T-cell (primary cell): ENCODE measurements at regions not wholly inside any gene's neighbourhood (a gene's known extent, or its start where the extent isn't known, plus 50 kb on each side); places are given as distances from the start of the nearest gene placed in this dataset.
A peak's percentile ranks its signal among the peaks of the same experiment; 100 is the strongest.
"Not testable (repeated sequence)": the region's sequence is repeated elsewhere in the genome, so short reads cannot be mapped to it uniquely, and the experiment has no call there.

Experiments
- ATAC-seq, 4 experiments: fragments of 200-7000 bp in 3 of 4; fragments of 150-1000 bp in 1 of 4; cut with Tn5 transposase; replicated peaks in 1 of 4; 1 replicate in 3 of 4; 2 replicates in 1 of 4; pipeline ENCODE4 v1.10.0; 2021; ENCODE audit warnings: moderate library complexity in 3 of 4, mild to moderate bottlenecking in 2 of 4, moderate number of reproducible peaks in 1 of 4
- CTCF ChIA-PET, 2 donors: fragments of 300-600 bp; sonication (Branson Sonifier 250); formaldehyde crosslinking; loops; one replicate each; lab custom pipeline; 2022; ENCODE audit warnings: antibody characterized with exemption in 2 of 2; lab: Charles Lee
- POLR2A ChIA-PET, 2 donors: fragments of 300-600 bp; sonication (Branson Sonifier 250); formaldehyde crosslinking; loops; one replicate each; lab custom pipeline; 2022; ENCODE audit warnings: antibody characterized with exemption in 2 of 2; lab: Charles Lee
- DNase-seq, 35 experiments: peaks; one replicate each; pipeline versions ENCODE4 v3.0.0 to v3.0.0-alpha.2; 2013 to 2023
- H3K27ac ChIP-seq: one replicate; pipeline ENCODE4 v1.5.1; 2013; ENCODE audit warnings: low read length
- H3K27me3 ChIP-seq, 2 experiments: replicated peaks in 1 of 2; 1 replicate in 1 of 2; 2 replicates in 1 of 2; pipeline versions ENCODE4 v1.6.1 to v1.7.0; 2013; ENCODE audit warnings: low read length in 1 of 2, mixed read lengths in 1 of 2; ENCODE audit not compliant: control insufficient read depth in 2 of 2, insufficient read depth in 2 of 2; ENCODE audit errors: extremely low read depth in 1 of 2
- H3K36me3 ChIP-seq, 2 donors: 1 replicate in 1 of 2; 2 replicates in 1 of 2; pipeline versions ENCODE4 v1.6.1 to v1.7.0; 2013; ENCODE audit warnings: low read length in 1 of 2; ENCODE audit not compliant: control insufficient read depth in 2 of 2, insufficient read depth in 1 of 2; ENCODE audit errors: extremely low read depth in 1 of 2
- H3K4me1 ChIP-seq, 2 experiments: 1 replicate in 1 of 2; 2 replicates in 1 of 2; pipeline versions ENCODE4 v1.6.1 to v1.7.0; 2013; ENCODE audit warnings: low read length in 2 of 2, mixed read lengths in 1 of 2; ENCODE audit not compliant: insufficient read depth in 2 of 2, control insufficient read depth in 1 of 2; ENCODE audit errors: extremely low read depth in 1 of 2
- H3K4me3 ChIP-seq, 2 donors: 1 replicate in 1 of 2; 2 replicates in 1 of 2; pipeline versions ENCODE4 v1.5.1 to v1.7.0; 2013; ENCODE audit warnings: mild to moderate bottlenecking in 2 of 2, low read length in 1 of 2, moderate library complexity in 1 of 2; ENCODE audit not compliant: control insufficient read depth in 1 of 2; ENCODE audit errors: extremely low read depth in 1 of 2
- H3K9me3 ChIP-seq: 2 replicates; pipeline ENCODE4 v1.7.0; 2013
- H3K27ac Mint-ChIP-seq, 2 donors: one replicate each; pipeline ENCODE4 v1.8.0; 2020 to 2021; ENCODE audit warnings: mild to moderate bottlenecking in 2 of 2, mixed read lengths in 2 of 2
- H3K27me3 Mint-ChIP-seq, 2 donors: one replicate each; pipeline ENCODE4 v1.8.0; 2021 to 2022; ENCODE audit warnings: mixed read lengths in 2 of 2
- H3K36me3 Mint-ChIP-seq: one replicate; pipeline ENCODE4 v1.8.0; 2021; ENCODE audit warnings: mixed read lengths
- H3K4me1 Mint-ChIP-seq, 3 donors: one replicate each; pipeline ENCODE4 v1.8.0; 2020 to 2022; ENCODE audit warnings: mixed read lengths in 3 of 3, mild to moderate bottlenecking in 1 of 3
- H3K4me3 Mint-ChIP-seq, 3 donors: one replicate each; pipeline ENCODE4 v1.8.0; 2020 to 2022; ENCODE audit warnings: mild to moderate bottlenecking in 3 of 3, mixed read lengths in 3 of 3, moderate library complexity in 3 of 3
- H3K9me3 Mint-ChIP-seq, 3 donors: one replicate each; pipeline ENCODE4 v1.8.0; 2020 to 2022; ENCODE audit warnings: mixed read lengths in 3 of 3
- WGBS: methylation state at CpG from one replicate; pipeline ENCODE4 v1.1.5; 2013; ENCODE audit warnings: missing lambda C conversion rate; ENCODE audit not compliant: insufficient coverage; 5-methylcytosine and 5-hydroxymethylcytosine counted together

DNA sequence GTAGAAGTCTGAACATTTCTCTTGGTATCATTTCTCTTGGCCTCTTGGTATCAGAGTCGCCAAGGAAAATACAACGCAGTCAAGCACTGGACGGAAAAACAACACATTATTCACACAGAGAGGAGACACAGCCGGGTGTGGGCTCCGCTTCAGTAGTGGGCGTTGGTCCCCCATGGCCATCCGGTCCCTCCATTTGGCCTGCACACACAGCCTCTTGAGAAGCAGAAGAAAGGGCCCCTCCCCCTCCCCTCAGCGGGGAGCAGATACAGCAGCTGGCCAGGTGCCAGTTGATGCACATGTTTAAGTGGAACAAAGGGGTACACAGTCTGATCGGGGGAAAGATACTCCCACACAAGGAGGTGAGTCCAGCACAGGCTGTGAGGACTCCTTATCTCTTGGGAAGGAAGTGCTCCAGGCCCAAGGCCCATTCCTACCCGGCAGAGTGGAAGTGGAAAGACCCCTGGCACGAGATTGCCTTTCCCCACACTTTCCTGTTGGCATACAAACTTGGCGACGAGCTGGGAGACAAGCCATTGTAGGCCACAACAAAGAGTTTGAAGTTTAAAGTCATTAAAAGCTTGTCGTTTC lies 311.3 kb downstream of the FAM72C start:
- Histone ChIP-seq H3K27me3 (peaks cover 2 to 38% of the 10 kb centered on the region in 2 experiments), H3K27ac (no peak overlapping the region), H3K9me3 (no peaks in the 10 kb centered on the region), H3K4me3 (no peak overlapping the region), H3K36me3 (no peaks in the 10 kb centered on the region), H3K4me1 (peaks cover 0 to 6% of the 10 kb centered on the region in 2 experiments)
- Mint-ChIP-seq H3K36me3 (no peaks in the 10 kb centered on the region), H3K27ac (no peak overlapping the region), H3K9me3 (peaks cover 0 to 26% (median 12%) of the 10 kb centered on the region in 3 donors), H3K4me3 (no peak overlapping the region), H3K27me3 (peaks cover 0 to 84% of the 10 kb centered on the region in 2 donors), H3K4me1 (peaks cover 0 to 14% (median 9%) of the 10 kb centered on the region in 3 donors)
- DNase-seq, result no peak
- ChIA-PET POLR2A (no interaction called here), CTCF (no interaction called here)
- WGBS, result 22% methylated on average over 9 of the region's 14 CpGs
- no peak for ATAC-seq

DNA sequence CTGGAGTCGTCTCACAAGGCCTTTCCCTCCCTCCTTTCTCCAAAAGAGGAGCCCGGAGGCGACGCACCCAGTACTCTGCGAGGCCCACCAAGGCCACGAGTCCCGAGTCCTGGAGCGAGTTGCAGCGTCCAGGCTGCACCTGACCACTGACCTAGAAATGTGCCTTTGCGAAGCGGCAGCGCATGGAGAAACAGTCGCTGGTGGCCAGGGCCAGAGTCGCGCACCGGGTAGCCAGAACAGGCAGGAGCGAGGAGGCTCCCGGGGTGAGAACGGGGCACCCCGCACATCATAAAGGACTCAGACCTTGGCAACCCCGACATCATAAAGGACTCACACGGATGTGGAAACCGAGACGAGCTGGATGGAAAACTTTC lies 318.4 kb downstream of the FAM72C start:
- ATAC-seq, result no peak
- peaks cover 0 to 86% of the 10 kb centered on the region in 2 donors for H3K27me3 Mint-ChIP-seq

DNA sequence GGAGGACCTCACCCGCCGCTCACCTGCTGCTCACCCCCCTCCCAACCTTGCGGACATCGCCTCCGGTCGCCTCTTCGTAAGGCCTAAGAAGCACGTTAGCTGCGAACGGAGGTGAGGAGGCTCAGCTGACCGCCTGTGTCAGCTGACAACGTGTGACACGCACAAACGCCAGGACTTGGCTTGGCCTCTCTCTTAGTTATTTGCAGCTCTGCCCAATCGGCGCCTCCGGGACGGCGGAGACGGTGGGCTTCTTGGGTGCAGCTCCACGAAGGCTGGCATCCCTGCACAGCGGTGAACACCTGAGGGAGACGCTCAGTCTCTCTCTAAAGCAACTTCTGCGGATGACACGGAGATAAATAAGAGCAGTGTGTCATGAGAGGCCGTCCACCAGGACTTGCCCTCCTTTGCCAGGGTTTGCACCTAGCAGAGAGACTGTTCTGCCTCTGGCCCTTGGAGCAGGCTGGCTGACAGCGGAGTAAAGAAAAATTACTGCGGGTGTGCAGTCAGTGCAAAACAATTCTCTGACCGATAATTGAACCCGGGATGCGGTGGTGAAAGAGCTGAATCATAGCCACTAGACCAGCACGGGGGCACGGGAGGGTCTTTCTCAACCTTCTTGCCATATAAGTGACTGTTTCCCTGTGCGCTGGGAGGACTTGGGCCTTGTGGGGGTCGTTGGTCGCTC lies 318.9 kb downstream of the FAM72C start:
- Histone ChIP-seq H3K9me3 (no peaks in the 10 kb centered on the region), H3K27me3 (peaks cover 0 to 51% of the 10 kb centered on the region in 2 experiments), H3K27ac (no peak overlapping the region), H3K4me3 (no peak overlapping the region), H3K36me3 (no peaks in the 10 kb centered on the region), H3K4me1 (no peaks in the 10 kb centered on the region)
- ChIA-PET POLR2A (no interaction called here), CTCF (no interaction called here)
- no peaks in the 10 kb centered on the region for H3K4me1 Mint-ChIP-seq
- no peak for DNase-seq
- no peaks in the 10 kb centered on the region for H3K36me3 Mint-ChIP-seq
- peaks cover 0 to 84% of the 10 kb centered on the region in 2 donors for H3K27me3 Mint-ChIP-seq
- no peak for ATAC-seq
- H3K4me3 Mint-ChIP-seq, result no peak overlapping the region
- H3K27ac Mint-ChIP-seq, result no peak overlapping the region
- WGBS, result 25% methylated on average over 35 of the region's 36 CpGs
- H3K9me3 Mint-ChIP-seq, result peaks cover 0 to 16% (median 10%) of the 10 kb centered on the region in 3 donors

More for the DNA sequence above, 318.4 kb downstream of the FAM72C start:
- H3K9me3 ChIP-seq, result no peaks in the 10 kb centered on the region
- H3K36me3 ChIP-seq, result no peaks in the 10 kb centered on the region
- peaks cover 0 to 51% of the 10 kb centered on the region in 2 experiments for H3K27me3 ChIP-seq
- H3K9me3 Mint-ChIP-seq, result peaks cover 0 to 19% (median 12%) of the 10 kb centered on the region in 3 donors
- ChIA-PET CTCF (no interaction called here), POLR2A (no interaction called here)
- no peaks in the 10 kb centered on the region for H3K36me3 Mint-ChIP-seq
- H3K4me3 Mint-ChIP-seq, result no peak overlapping the region
- WGBS, result 28% methylated on average over 24 of the region's 24 CpGs
- no peak overlapping the region for H3K4me3 ChIP-seq
- H3K27ac Mint-ChIP-seq, result no peak overlapping the region
- H3K4me1 ChIP-seq, result no peaks in the 10 kb centered on the region
- DNase-seq, result no peak
- no peaks in the 10 kb centered on the region for H3K4me1 Mint-ChIP-seq
- no peak overlapping the region for H3K27ac ChIP-seq

DNA sequence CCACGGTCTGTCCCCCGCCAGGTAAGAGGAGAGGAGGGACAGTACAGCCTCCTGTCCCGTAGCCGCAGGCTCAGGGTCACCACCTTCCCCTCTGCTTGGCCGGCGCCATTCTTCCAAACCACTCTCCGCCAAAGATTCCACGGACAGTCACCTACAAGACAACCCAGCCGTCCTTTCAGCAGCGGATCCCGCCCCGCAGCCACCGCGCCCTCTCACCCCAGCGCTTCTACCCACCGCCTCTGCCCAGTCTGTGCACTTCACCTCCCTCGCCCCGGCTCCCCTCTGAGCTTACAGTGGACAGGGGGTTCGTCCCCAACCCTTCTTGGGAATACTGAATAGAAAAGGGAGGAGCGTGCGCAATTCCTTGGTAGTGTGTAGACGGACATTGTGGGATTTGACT lies 319.6 kb downstream of the FAM72C start:
- Histone ChIP-seq H3K27me3 (peaks cover 0 to 51% of the 10 kb centered on the region in 2 experiments), H3K4me1 (no peaks in the 10 kb centered on the region), H3K4me3 (no peak overlapping the region), H3K36me3 (no peaks in the 10 kb centered on the region), H3K9me3 (no peaks in the 10 kb centered on the region), H3K27ac (no peak overlapping the region)
- Mint-ChIP-seq H3K9me3 (peaks cover 0 to 17% (median 10%) of the 10 kb centered on the region in 3 donors), H3K27ac (no peak overlapping the region), H3K4me1 (no peaks in the 10 kb centered on the region), H3K27me3 (peaks cover 0 to 78% of the 10 kb centered on the region in 2 donors), H3K36me3 (no peaks in the 10 kb centered on the region), H3K4me3 (no peak overlapping the region)
- CTCF ChIA-PET, result no interaction called here
- no peak for DNase-seq
- 18% methylated on average over 8 of the region's 22 CpGs for WGBS
- POLR2A ChIA-PET, result no interaction called here
- no peak for ATAC-seq

DNA sequence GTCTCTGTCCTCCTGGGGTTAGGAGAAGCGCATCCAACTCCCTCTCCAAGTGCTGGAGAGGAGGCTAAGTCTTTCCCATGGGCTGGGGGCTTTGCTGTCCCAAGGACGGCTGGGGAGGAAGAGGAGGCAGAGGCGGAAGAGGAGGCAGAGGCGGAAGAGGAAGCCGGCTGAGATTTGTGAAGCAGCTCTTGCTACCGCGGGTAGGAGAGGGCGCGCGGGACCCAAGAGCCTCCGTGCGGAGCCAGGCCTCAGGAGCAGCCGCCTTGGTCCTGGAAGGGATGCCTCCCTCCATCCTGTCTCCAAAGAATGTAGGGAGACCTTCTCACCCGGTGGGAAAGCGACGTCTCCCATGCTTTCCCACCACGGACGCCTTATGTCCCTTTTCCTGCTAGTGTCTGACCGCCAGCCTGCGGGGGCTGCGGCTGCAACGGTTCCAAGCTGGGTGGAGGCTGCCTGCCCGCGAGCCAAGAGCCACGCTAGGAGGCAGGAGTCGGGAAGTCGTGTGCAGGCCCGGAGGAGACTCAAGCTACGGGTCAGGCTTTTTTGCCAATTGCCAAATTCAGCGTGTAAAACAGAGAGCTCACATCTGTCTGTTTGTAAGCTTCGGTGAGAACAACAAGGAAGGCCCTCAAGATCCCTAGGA lies 320.3 kb downstream of the FAM72C start:
- Mint-ChIP-seq H3K4me3 (no peak overlapping the region), H3K27me3 (peaks cover 0 to 80% of the 10 kb centered on the region in 2 donors), H3K4me1 (no peaks in the 10 kb centered on the region), H3K36me3 (no peaks in the 10 kb centered on the region), H3K27ac (no peak overlapping the region), H3K9me3 (peaks cover 0 to 20% (median 8%) of the 10 kb centered on the region in 3 donors)
- WGBS, result 16% methylated on average over 18 of the region's 31 CpGs
- ChIA-PET CTCF (no interaction called here), POLR2A (no interaction called here)
- Histone ChIP-seq H3K9me3 (no peaks in the 10 kb centered on the region), H3K4me1 (no peaks in the 10 kb centered on the region), H3K36me3 (no peaks in the 10 kb centered on the region), H3K27ac (no peak overlapping the region), H3K27me3 (peaks cover 0 to 49% of the 10 kb centered on the region in 2 experiments), H3K4me3 (no peak overlapping the region)
- ATAC-seq (no peak), DNase-seq (no peak)

DNA sequence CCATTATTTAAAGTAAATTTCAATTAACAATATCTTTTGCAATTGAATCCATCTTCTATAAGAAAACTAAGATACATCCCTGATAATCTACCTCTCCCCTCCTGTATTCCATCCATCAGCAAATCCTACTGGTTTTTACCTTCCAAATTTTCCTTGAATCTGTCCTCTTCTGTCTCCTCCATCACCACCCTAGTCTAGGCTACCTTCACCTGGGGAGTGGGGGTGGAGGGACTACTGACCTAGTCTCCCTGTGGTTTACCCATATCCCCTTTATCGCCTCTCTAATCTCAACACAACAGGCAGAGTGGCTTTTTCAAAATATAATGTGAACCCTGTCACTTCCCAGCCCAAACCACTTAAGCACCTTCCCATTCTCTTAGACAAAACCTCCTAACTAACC lies 327.8 kb downstream of the FAM72C start:
- peaks cover 0 to 26% of the 10 kb centered on the region in 2 experiments for H3K27me3 ChIP-seq
- H3K4me1 ChIP-seq, DNase-seq, H3K9me3 ChIP-seq, POLR2A ChIA-PET, H3K36me3 Mint-ChIP-seq, CTCF ChIA-PET, H3K9me3 Mint-ChIP-seq, H3K27ac ChIP-seq, H3K4me1 Mint-ChIP-seq, H3K4me3 Mint-ChIP-seq, H3K4me3 ChIP-seq, H3K36me3 ChIP-seq, ATAC-seq: not testable (repeated sequence)
- H3K27ac Mint-ChIP-seq, result peak overlapping the region in 1 of 2 donors; percentile 36
- WGBS, result no CpG with 5 or more reads among the region's 1 CpG
- peaks cover 0 to 48% of the 10 kb centered on the region in 2 donors for H3K27me3 Mint-ChIP-seq
